ENCODE measurements at regions not wholly inside any gene's neighbourhood (a gene's known extent, or its start where the extent isn't known, plus 50 kb on each side); places are given as distances from the start of the nearest gene placed in this dataset.

DNA sequence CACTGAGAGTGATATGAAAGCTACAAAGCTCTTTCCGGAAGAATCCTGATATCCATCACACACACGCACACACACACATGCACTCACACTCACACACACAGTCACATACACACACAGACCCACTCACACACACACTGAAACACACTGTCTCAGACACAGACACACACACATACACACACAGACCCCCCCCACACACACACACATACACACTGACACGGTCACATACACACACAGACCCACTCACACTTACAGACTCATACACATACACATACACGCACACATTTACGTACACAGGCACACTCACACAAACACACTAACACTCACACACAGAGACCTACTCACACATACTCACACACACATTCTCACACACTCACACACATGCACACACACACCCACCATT, 58.6 kb downstream of the LIG4 start:
- TF ChIP-seq CTCF (conservative IDR thresholded peaks at IDR 0.05; ENCODE audit: low read depth, low read length), result no peak
- H3K4me3 ChIP-seq (ENCODE audit: low read depth, low read length), result no peak overlapping the region
- no peak for DNase-seq (ENCODE audit: low read depth)

DNA sequence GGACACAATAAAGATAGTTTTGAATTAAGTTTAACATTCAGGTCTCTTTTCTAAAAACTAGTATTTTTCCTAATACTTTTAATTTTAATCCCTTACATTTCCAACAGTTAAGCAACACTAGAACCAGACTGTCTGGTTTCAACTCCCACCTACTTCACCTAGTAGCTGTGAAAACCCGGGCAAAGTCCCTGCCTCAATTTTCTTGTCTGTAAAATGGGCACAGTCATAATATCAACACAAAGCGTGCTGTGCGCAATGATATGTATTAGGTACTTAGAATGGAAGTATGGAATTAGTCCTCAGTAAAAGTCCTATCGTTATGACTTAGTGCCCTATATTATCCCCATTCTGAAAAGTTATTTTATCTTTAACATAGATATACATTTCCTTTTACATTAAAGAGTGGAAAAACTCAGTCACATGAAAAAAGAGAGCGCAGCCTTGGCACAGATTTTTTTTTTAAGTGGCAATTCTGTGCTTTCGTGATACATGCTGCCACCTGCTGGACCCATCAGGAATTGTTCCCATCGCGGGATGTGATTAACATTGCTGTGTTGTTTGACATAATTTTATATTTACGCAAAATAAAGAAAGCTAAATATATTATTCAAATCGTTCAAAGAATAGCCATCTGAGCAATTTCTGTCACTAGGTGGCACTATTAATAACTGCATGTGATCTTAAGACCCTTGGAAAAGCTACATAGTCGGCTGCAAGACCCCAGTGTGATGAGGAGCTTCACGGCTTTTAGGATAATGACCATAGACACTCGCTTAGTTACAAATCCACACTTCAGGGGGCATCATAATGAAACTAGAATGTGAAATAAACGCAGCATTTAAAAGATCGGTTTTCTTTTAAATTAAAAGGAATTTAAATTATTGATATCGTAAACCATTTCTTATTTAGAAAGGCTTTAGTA, 59.9 kb downstream of the LIG4 start:
- TF ChIP-seq CTCF (conservative IDR thresholded peaks at IDR 0.05; ENCODE audit: low read depth, low read length), result peak; percentile 86
- H3K4me3 ChIP-seq (ENCODE audit: low read depth, low read length), result no peak overlapping the region
- no peak for DNase-seq (ENCODE audit: low read depth)

GRCh38 chr13:108154421-108154858, 60.9 kb downstream of the LIG4 start:
- TF ChIP-seq CTCF (conservative IDR thresholded peaks at IDR 0.05; ENCODE audit: low read depth, low read length), result no peak
- H3K4me3 ChIP-seq (ENCODE audit: low read depth, low read length), result no peak overlapping the region
- peak; percentile 15 for DNase-seq (ENCODE audit: low read depth)

DNA sequence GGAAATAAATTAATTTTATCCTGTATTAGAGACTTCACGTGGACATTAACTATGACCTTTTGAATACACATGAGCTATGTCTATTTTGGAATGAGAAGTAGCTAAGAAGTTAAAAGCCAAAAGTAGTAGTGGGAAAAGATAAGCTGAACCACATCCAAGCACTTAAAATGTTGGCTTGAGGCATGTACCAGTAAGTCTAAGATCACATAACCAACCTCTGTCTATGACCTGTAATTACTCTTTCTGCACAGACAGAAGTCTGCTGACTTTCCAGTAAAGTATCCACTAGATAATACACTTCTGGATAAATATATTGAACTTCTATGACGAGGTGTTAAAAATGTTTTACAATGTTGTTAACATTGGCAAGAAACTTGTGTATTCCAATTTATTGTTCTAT, 68.7 kb downstream of the LIG4 start:
- no peak for DNase-seq (ENCODE audit: low read depth)
- no peak for TF ChIP-seq CTCF (conservative IDR thresholded peaks at IDR 0.05; ENCODE audit: low read depth, low read length)
- no peak overlapping the region for H3K4me3 ChIP-seq (ENCODE audit: low read depth, low read length)

GRCh38 chr13:108142702-108143436, 72.5 kb downstream of the LIG4 start:
- no peak for DNase-seq (ENCODE audit: low read depth)
- no peak overlapping the region for H3K4me3 ChIP-seq (ENCODE audit: low read depth, low read length)
- no peak for TF ChIP-seq CTCF (conservative IDR thresholded peaks at IDR 0.05; ENCODE audit: low read depth, low read length)

- H3K4me3 ChIP-seq (ENCODE audit: low read depth, low read length), result no peak overlapping the region
- DNase-seq (ENCODE audit: low read depth), result no peak
- TF ChIP-seq CTCF (conservative IDR thresholded peaks at IDR 0.05; ENCODE audit: low read depth, low read length), result no peak
These were observed 78.2 kb downstream of the LIG4 start for GRCh38 chr13:108137176-108137575.
